ENCODE measurements at regions not wholly inside any gene's neighbourhood (a gene's known extent, or its start where the extent isn't known, plus 50 kb on each side); places are given as distances from the start of the nearest gene placed in this dataset.
A peak's percentile ranks its signal among the peaks of the same experiment; 100 is the strongest.

DNA sequence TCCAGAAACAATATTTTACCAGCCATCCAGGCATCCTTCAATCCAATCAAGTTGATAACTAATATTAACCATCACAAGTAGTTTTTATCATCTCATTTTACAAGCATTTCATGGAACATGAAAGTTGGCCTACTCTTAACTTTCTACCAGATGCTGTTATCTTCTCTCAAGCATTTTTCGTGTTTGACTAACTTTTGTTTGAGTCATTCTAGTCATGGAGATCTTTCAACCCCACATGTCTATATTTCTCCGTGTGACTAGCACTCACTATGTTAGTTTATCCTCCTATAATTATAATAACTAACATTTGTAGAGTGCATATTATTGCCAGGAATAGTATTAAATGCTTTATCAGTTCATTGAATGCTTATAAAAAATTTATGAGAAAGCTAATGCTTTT, 307.0 kb upstream of the CWC22 start:
- H3K4me2 ChIP-seq (ENCODE audit: low read length): no peak overlapping the region
- no peaks in the 10 kb centered on the region for H3K4me1 ChIP-seq (ENCODE audit: control insufficient read depth, insufficient read depth, low read length)
- no peaks in the 10 kb centered on the region for H3K9me3 ChIP-seq (replicated peaks; ENCODE audit: low read length)
- H3K9ac ChIP-seq (ENCODE audit: low read depth, low read length): no peak overlapping the region
- no peaks in the 10 kb centered on the region for H3K36me3 ChIP-seq (ENCODE audit: insufficient read depth, low read length)
- no peaks in the 10 kb centered on the region for H3K27me3 ChIP-seq (ENCODE audit: control insufficient read depth, insufficient read depth, low read length)
- no peak overlapping the region for H3K4me3 ChIP-seq (ENCODE audit: low read length)

- Histone ChIP-seq H3K9me3 (replicated peaks; ENCODE audit: low read length) (no peaks in the 10 kb centered on the region), H3K4me3 (ENCODE audit: low read length) (no peak overlapping the region), H3K36me3 (ENCODE audit: insufficient read depth, low read length) (no peaks in the 10 kb centered on the region), H3K27me3 (ENCODE audit: control insufficient read depth, insufficient read depth, low read length) (no peaks in the 10 kb centered on the region), H3K4me2 (ENCODE audit: low read length) (no peak overlapping the region), H3K4me1 (ENCODE audit: control insufficient read depth, insufficient read depth, low read length) (no peaks in the 10 kb centered on the region), H3K9ac (ENCODE audit: low read depth, low read length) (no peak overlapping the region)
Observed at GRCh38 chr2:180312542-180312941, 305.4 kb upstream of the CWC22 start.

DNA sequence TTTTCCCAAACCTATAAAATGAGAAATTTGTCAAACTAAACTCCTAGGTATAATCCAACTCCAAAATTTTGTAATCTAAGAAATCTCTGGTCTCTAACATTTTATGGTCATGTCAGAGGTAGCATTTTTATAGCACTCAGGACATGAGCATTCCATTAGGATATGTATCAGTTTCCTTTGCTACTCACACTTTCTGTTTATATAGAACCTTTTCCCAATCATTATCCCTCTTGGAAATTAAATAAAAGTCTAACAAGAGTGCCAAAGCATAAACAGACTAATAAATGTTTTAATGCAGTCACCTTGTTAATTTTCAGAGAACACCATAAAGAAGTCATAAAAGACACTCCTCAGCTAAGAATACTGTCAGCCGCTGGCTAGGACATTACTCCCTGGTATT, 300.0 kb upstream of the CWC22 start:
- H3K4me2 ChIP-seq (ENCODE audit: low read length): no peak overlapping the region
- no peak overlapping the region for H3K9ac ChIP-seq (ENCODE audit: low read depth, low read length)
- no peaks in the 10 kb centered on the region for H3K36me3 ChIP-seq (ENCODE audit: insufficient read depth, low read length)
- H3K9me3 ChIP-seq (replicated peaks; ENCODE audit: low read length): no peaks in the 10 kb centered on the region
- no peak overlapping the region for H3K4me3 ChIP-seq (ENCODE audit: low read length)
- no peaks in the 10 kb centered on the region for H3K27me3 ChIP-seq (ENCODE audit: control insufficient read depth, insufficient read depth, low read length)
- H3K4me1 ChIP-seq (ENCODE audit: control insufficient read depth, insufficient read depth, low read length): no peaks in the 10 kb centered on the region

GRCh38 chr2:180306346-180306745, 299.2 kb upstream of the CWC22 start:
- Histone ChIP-seq H3K9me3 (replicated peaks; ENCODE audit: low read length) (no peaks in the 10 kb centered on the region), H3K9ac (ENCODE audit: low read depth, low read length) (no peak overlapping the region), H3K4me2 (ENCODE audit: low read length) (no peak overlapping the region), H3K4me1 (ENCODE audit: control insufficient read depth, insufficient read depth, low read length) (no peaks in the 10 kb centered on the region), H3K27me3 (ENCODE audit: control insufficient read depth, insufficient read depth, low read length) (no peaks in the 10 kb centered on the region), H3K4me3 (ENCODE audit: low read length) (no peak overlapping the region), H3K36me3 (ENCODE audit: insufficient read depth, low read length) (no peaks in the 10 kb centered on the region)

DNA sequence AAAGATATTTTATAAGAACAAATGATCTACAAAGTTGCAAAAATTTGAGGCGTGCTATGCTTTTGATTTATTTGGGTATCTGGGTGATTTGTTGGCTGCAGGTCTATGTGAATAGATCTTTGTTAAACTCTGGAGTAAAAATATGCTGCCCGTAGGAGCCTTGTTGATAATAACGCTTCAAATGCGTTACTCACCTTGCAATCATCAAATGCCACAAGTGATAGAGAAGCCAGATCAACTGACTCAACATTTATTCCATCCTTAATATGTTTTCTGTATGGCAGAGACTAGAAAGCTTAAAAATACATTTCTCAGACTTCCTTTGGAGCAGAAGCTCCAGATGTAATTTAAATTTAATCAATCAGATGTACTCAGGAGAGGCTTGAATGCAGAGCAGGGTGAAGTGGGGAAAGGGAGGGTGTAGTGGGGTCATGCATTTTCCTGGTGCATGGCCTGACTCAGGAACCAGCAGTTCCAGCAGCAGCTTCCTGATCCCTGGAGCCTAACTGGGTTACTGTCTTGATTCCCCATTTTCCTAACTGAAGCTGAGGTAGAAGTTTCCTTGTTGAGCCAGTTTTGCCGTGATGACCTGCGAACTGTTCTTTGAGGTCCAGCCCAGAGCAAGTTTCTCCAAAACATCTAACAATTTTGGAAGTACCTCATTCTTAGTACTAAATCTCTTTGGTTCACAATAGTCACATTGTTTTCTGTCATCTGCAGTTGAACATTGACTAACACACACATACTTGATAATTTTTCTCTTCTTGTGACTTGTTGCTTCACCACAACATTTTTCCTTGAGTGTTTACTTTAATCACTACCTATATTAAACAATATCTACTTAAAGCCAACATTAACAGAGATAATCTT, 284.7 kb upstream of the CWC22 start:
- H3K9ac ChIP-seq (ENCODE audit: low read depth, low read length): no peak overlapping the region
- peak overlapping the region; percentile 54 for H3K4me2 ChIP-seq (ENCODE audit: low read length)
- H3K27me3 ChIP-seq (ENCODE audit: control insufficient read depth, insufficient read depth, low read length): no peaks in the 10 kb centered on the region
- peak overlapping the region; percentile 3 for H3K4me3 ChIP-seq (ENCODE audit: low read length)
- no peaks in the 10 kb centered on the region for H3K9me3 ChIP-seq (replicated peaks; ENCODE audit: low read length)
- H3K36me3 ChIP-seq (ENCODE audit: insufficient read depth, low read length): no peaks in the 10 kb centered on the region
- peaks cover 20% of the 10 kb centered on the region for H3K4me1 ChIP-seq (ENCODE audit: control insufficient read depth, insufficient read depth, low read length)

DNA sequence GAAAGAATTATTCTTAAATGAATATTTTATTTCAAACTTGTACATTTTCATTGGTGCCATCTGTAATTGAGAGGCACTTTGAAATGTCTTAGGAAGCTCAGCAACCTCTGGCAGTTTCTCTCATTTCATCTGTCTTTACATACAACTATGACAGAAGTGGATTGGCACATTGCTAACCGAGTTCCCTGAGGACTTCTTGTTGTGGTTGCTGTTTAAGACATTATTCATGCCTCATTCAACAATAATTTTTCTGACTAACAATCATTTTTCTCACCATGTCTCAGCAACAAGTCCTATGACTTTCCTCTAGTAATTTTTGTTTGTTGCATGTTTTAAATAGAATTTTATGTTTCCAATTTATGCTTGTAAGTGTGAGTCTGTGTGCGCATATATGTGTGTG, 284.0 kb upstream of the CWC22 start:
- H3K9me3 ChIP-seq (replicated peaks; ENCODE audit: low read length): no peaks in the 10 kb centered on the region
- no peaks in the 10 kb centered on the region for H3K27me3 ChIP-seq (ENCODE audit: control insufficient read depth, insufficient read depth, low read length)
- H3K9ac ChIP-seq (ENCODE audit: low read depth, low read length): no peak overlapping the region
- no peak overlapping the region for H3K4me3 ChIP-seq (ENCODE audit: low read length)
- H3K4me1 ChIP-seq (ENCODE audit: control insufficient read depth, insufficient read depth, low read length): peaks cover 20% of the 10 kb centered on the region
- no peaks in the 10 kb centered on the region for H3K36me3 ChIP-seq (ENCODE audit: insufficient read depth, low read length)
- peak overlapping the region; percentile 54 for H3K4me2 ChIP-seq (ENCODE audit: low read length)

GRCh38 chr2:180289627-180290026, 282.5 kb upstream of the CWC22 start:
- Histone ChIP-seq H3K27me3 (ENCODE audit: control insufficient read depth, insufficient read depth, low read length) (no peaks in the 10 kb centered on the region), H3K9ac (ENCODE audit: low read depth, low read length) (no peak overlapping the region), H3K36me3 (ENCODE audit: insufficient read depth, low read length) (no peaks in the 10 kb centered on the region), H3K9me3 (replicated peaks; ENCODE audit: low read length) (no peaks in the 10 kb centered on the region), H3K4me1 (ENCODE audit: control insufficient read depth, insufficient read depth, low read length) (peaks cover 20% of the 10 kb centered on the region), H3K4me3 (ENCODE audit: low read length) (no peak overlapping the region), H3K4me2 (ENCODE audit: low read length) (no peak overlapping the region)

DNA sequence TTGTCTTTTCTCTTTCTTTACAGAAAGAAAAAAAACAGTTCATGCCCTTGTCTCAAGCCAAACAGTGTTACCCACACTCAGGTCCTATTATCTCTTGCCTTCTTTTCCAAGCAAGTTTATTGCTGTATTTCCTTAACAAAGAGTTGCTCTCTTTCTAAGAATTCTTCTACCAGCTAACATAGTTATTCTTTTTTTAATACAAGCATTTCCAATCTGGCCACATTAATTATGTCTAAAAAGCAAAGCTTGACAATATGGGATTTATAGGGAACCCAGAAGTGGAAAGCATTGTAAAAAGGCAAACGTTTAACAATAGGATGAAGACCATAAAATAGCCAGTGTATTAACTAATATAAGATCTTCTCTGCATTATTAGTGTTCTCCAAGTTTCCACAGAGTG, 272.5 kb upstream of the CWC22 start:
- Histone ChIP-seq H3K9ac (ENCODE audit: low read depth, low read length) (no peak overlapping the region), H3K4me3 (ENCODE audit: low read length) (no peak overlapping the region), H3K36me3 (ENCODE audit: insufficient read depth, low read length) (no peaks in the 10 kb centered on the region), H3K9me3 (replicated peaks; ENCODE audit: low read length) (no peaks in the 10 kb centered on the region), H3K27me3 (ENCODE audit: control insufficient read depth, insufficient read depth, low read length) (no peaks in the 10 kb centered on the region), H3K4me1 (ENCODE audit: control insufficient read depth, insufficient read depth, low read length) (no peaks in the 10 kb centered on the region), H3K4me2 (ENCODE audit: low read length) (no peak overlapping the region)

GRCh38 chr2:180276733-180277132, 269.6 kb upstream of the CWC22 start:
- H3K36me3 ChIP-seq (ENCODE audit: insufficient read depth, low read length): no peaks in the 10 kb centered on the region
- H3K4me3 ChIP-seq (ENCODE audit: low read length): no peak overlapping the region
- H3K4me2 ChIP-seq (ENCODE audit: low read length): no peak overlapping the region

GRCh38 chr2:180268006-180268405, 260.9 kb upstream of the CWC22 start:
- Histone ChIP-seq H3K36me3 (ENCODE audit: insufficient read depth, low read length) (no peaks in the 10 kb centered on the region), H3K4me1 (ENCODE audit: control insufficient read depth, insufficient read depth, low read length) (no peaks in the 10 kb centered on the region), H3K9me3 (replicated peaks; ENCODE audit: low read length) (no peaks in the 10 kb centered on the region), H3K4me2 (ENCODE audit: low read length) (no peak overlapping the region), H3K27me3 (ENCODE audit: control insufficient read depth, insufficient read depth, low read length) (no peaks in the 10 kb centered on the region), H3K9ac (ENCODE audit: low read depth, low read length) (no peak overlapping the region), H3K4me3 (ENCODE audit: low read length) (no peak overlapping the region)

More at GRCh38 chr2:180276733-180277132, 269.6 kb upstream of the CWC22 start:
- Histone ChIP-seq H3K9me3 (replicated peaks; ENCODE audit: low read length) (no peaks in the 10 kb centered on the region), H3K27me3 (ENCODE audit: control insufficient read depth, insufficient read depth, low read length) (no peaks in the 10 kb centered on the region), H3K9ac (ENCODE audit: low read depth, low read length) (no peak overlapping the region), H3K4me1 (ENCODE audit: control insufficient read depth, insufficient read depth, low read length) (no peaks in the 10 kb centered on the region)

GRCh38 chr2:180261976-180262375, 254.9 kb upstream of the CWC22 start:
- H3K27me3 ChIP-seq (ENCODE audit: control insufficient read depth, insufficient read depth, low read length): no peaks in the 10 kb centered on the region
- no peaks in the 10 kb centered on the region for H3K4me1 ChIP-seq (ENCODE audit: control insufficient read depth, insufficient read depth, low read length)
- H3K9ac ChIP-seq (ENCODE audit: low read depth, low read length): no peak overlapping the region
- no peaks in the 10 kb centered on the region for H3K36me3 ChIP-seq (ENCODE audit: insufficient read depth, low read length)
- no peak overlapping the region for H3K4me2 ChIP-seq (ENCODE audit: low read length)
- H3K4me3 ChIP-seq (ENCODE audit: low read length): no peak overlapping the region
- H3K9me3 ChIP-seq (replicated peaks; ENCODE audit: low read length): no peaks in the 10 kb centered on the region

DNA sequence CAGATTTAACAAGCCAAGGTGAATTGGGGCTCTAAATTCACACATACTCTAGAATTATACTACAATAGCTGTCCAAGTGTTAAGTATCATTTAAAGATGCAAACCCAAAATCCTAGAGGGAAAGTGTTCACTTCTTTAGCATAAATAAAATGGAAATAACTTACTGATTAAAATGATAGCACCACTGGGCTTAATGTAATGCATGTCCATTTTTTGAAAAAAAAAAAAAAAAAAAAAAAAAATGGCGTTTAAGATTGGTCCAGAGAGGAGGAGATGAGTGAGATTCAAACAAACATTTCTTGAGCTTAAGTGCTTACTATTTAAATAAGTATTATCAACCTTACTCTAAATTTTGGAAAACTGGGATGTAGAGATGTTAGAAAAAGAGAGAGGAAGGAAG, 251.5 kb upstream of the CWC22 start:
- Histone ChIP-seq H3K4me2 (ENCODE audit: low read length) (no peak overlapping the region), H3K4me3 (ENCODE audit: low read length) (no peak overlapping the region), H3K4me1 (ENCODE audit: control insufficient read depth, insufficient read depth, low read length) (no peaks in the 10 kb centered on the region), H3K27me3 (ENCODE audit: control insufficient read depth, insufficient read depth, low read length) (no peaks in the 10 kb centered on the region), H3K9ac (ENCODE audit: low read depth, low read length) (no peak overlapping the region), H3K9me3 (replicated peaks; ENCODE audit: low read length) (no peaks in the 10 kb centered on the region), H3K36me3 (ENCODE audit: insufficient read depth, low read length) (no peaks in the 10 kb centered on the region)
